SU-DHL-6 (cell line): ENCODE measurements at regions not wholly inside any gene's neighbourhood (a gene's known extent, or its start where the extent isn't known, plus 50 kb on each side); places are given as distances from the start of the nearest gene placed in this dataset.

ENCODE experiments used
- CTCF ChIP-seq: fragments of 200-600 bp; sonication (generic); IDR thresholded peaks from one replicate; pipeline ENCODE4 v1.5.1; 2017; ENCODE audit warnings: antibody characterized with exemption, mild to moderate bottlenecking, low read length, moderate library complexity; ENCODE audit not compliant: insufficient read depth, poor library complexity, severe bottlenecking
- EZH2phosphoT487 ChIP-seq: fragments of 200-600 bp; sonication (generic), shearing (Covaris generic); conservative IDR thresholded peaks from 2 replicates; pipeline ENCODE4 v1.6.1; 2018; ENCODE audit warnings: mild to moderate bottlenecking, antibody characterized with exemption, low read length, moderate library complexity, mixed read lengths

DNA sequence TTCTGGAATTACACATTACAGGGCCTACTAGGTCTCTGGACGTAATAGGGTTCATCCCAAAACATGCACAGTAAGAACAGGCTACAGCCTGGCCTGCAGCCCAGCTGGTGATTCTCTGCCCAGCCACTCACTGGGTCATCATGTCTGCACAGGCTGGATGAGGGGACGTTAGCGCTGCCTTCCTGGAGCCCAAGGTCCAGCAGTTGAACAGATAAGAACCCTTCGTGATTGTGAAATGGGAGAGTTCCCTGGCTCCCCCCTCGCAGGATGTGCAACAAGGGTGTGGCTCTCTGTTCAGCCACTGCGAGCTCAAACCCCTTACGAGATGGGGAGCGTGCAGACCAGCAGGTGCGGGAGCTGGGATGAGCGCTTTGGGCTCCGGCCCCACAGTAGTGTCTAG, 200.0 kb upstream of the CDH5 start:
- TF ChIP-seq CTCF, result no peak
- TF ChIP-seq EZH2phosphoT487, result no peak
